ENCODE measurements at regions not wholly inside any gene's neighbourhood (a gene's known extent, or its start where the extent isn't known, plus 50 kb on each side); places are given as distances from the start of the nearest gene placed in this dataset.
A peak's percentile ranks its signal among the peaks of the same experiment; 100 is the strongest.
"Not testable (repeated sequence)": the region's sequence is repeated elsewhere in the genome, so short reads cannot be mapped to it uniquely, and the experiment has no call there.

DNA sequence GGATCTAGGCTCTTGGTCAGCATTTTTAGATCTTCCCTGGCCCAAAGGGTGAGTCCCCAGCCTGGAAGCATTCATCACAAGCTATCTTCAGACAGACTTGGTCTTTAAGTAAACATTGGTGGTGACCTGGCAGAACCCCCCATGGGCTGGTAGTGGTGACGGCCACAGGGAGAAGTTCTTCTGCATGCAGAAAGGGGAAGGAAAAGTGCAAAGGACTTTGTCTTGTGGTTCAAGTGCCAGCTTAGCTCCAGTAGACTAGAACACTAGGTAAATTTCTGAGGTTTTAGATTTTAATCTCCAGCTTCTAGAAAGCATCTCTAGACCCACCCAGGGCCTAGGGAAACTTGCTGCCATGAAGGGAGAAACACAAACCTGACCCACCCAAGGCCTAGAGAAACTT lies 584.0 kb downstream of the CHSY3 start:
- no peak for DNase-seq (ENCODE audit: low spot score)

- no peak for DNase-seq (ENCODE audit: low spot score)
These were observed 575.0 kb downstream of the CHSY3 start for GRCh38 chr5:130479045-130479804.

DNA sequence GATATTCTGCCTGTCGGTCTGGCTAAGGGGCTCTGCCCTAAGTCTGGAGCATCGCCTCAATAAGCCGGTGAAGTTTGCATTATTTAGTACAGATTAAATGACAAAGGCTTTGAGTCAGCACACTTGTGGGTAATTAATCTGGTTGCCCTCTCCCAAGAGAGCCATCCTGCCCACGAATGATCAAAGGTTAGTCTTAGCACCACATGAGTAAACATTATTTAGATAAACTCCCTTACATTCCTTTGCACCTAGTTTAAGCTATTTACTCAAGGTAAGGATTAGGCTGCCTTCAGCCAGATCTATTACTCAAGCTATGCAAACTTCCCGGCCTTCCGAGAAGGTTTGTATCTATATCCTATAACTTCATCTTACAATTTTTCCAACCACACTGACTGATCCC lies 572.1 kb downstream of the CHSY3 start:
- DNase-seq (ENCODE audit: low spot score) = no peak

DNA sequence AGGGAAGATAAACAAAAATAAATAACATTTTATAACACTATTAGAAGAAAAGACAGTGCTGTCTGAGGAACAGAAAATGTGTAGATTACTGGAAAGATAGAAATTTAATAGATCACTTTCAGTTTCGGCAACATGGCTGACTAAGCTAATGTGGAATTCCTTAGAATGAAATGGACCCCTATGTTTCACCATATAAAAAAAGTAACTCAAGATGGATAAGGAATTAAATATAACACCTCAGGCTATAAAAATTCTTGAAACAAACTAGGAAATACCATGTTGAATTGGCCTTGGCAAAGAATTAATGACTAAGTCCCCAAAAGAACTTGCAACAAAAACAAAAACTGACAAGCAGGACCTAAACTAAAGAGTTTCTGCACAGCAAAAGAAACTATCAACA lies 558.3 kb downstream of the CHSY3 start:
- DNase-seq (ENCODE audit: low spot score) = no peak

GRCh38 chr5:130455175-130455574 lies 550.9 kb downstream of the CHSY3 start:
- DNase-seq (ENCODE audit: low spot score) = no peak

DNA sequence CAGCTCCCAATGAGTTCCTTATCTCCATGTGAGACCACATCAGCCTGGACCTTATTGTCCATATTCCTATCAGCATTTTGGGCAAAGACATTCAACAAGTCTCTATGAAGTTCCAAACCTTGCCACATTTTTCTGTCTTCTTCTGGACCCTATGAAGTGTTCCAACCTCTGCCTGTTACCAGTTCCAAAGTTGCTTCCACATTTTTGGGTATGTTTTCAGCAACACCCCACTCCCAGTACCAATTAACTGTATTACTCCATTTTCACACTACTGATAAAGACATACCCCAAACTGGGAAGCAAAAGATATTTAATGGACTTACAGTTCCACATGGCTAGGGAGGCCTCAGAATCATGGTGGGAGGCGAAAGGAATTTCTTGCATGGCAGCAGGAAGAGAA lies 548.5 kb downstream of the CHSY3 start:
- DNase-seq (ENCODE audit: low spot score) = no peak

DNA sequence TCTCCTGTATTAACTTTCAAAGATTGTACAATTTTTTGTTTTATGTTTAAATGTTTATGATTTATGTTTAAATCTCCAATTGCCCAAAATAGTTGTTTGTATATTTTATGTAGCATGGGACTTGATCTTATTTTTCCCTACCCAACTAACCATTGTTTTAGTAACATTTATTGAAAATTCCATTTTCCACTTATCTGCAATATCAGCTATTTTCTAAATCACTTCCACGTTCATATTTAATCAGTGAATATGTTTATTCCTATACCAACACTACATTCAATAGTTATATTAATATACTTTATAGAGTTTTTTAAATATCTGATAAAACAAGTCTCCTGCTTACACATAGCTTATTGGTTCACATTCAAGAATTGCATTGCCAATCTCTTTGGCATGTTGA lies 532.2 kb downstream of the CHSY3 start:
- no peak for DNase-seq (ENCODE audit: low spot score)

- no peak for DNase-seq (ENCODE audit: low spot score)
These were observed 523.1 kb downstream of the CHSY3 start for GRCh38 chr5:130427222-130427955.

DNA sequence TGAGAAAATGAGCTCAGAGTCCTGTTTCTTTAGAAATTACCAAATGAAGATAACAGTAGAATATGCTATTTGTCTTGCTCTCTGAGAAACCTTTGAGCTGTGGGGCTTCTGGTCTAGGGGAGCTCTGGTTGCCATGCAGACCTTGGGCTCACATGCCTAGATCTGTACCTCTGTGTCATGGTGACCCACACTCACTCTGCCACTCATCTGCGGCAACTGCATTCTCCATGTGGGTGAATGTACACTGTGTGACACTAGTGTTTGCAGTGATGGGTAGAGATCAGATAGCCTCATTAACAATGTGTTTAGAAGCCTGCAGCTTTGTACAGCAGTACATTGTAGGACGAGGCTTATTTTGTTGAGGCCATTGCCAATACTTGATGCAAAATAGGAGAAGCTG lies 521.2 kb downstream of the CHSY3 start:
- no peak for DNase-seq (ENCODE audit: low spot score)

DNA sequence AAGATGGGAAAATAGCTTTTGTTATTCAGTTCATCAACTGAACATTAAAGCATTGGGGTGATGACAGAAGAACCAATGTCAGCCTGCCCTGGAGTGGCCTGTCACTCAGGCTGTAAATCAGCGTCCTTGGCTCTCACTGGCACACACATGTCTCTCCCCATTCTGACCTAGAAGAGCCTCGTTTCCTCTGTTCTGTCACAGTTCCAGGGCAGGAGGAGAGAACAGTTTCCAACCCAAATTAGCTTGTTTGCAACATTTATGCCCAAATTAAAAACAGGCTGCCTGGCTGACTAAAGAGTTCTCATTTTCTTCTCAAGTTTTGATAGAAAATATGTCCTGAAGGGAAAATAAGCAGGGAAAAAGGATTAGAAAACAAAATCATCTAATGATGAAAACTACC lies 520.1 kb downstream of the CHSY3 start:
- DNase-seq (ENCODE audit: low spot score) = no peak

DNA sequence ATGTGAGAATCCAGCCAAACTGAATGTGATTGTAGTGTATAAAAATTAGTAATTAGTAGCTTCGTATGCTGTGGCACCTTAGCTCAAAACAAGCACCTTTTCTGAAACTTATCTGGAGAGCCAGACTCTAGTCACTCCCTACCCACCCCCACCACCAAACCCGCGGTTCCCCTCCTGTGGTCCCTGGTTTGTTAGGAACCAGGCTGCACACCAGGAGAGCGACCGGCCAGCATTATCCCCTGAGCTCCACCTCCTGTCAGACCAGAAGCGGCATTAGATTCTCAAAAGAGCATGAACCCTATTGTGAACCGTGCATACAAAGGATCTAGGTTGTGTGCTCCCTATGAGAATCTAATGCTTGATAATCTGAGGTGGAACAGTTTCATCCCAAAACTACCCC lies 498.6 kb downstream of the CHSY3 start:
- DNase-seq (ENCODE audit: low spot score) = no peak

- no peak for DNase-seq (ENCODE audit: low spot score)
These were observed 495.8 kb downstream of the CHSY3 start for GRCh38 chr5:130400091-130400490.

- DNase-seq (ENCODE audit: low spot score) = no peak
These were observed 494.6 kb downstream of the CHSY3 start for GRCh38 chr5:130398825-130399224.

GRCh38 chr5:130397727-130398126 lies 493.5 kb downstream of the CHSY3 start:
- not testable (repeated sequence) for DNase-seq (ENCODE audit: low spot score)

DNA sequence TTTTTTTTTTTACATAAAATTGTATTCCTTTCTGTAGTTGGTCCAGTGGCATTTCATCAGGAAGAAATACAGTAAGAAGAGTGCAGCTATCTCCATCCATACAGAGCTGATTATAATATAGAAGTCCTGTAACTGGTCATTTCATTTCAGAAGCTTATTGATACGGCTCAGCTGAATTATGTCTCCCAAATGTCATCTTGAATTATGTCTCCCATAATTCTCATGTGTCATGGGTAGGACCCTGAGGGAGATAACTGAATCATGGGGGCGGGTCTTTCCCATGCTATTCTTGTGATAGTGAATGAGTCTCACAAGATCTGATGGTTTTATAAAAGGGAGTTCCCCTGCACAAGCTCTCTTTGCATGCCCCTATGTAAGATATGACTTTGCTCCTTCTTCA lies 492.9 kb downstream of the CHSY3 start:
- DNase-seq (ENCODE audit: low spot score) = no peak

- DNase-seq (ENCODE audit: low spot score) = not testable (repeated sequence)
These were observed 487.5 kb downstream of the CHSY3 start for GRCh38 chr5:130391727-130392264.

GRCh38 chr5:130386155-130386554 lies 481.9 kb downstream of the CHSY3 start:
- no peak for DNase-seq (ENCODE audit: low spot score)

GRCh38 chr5:130385656-130386055 lies 481.4 kb downstream of the CHSY3 start:
- no peak for DNase-seq (ENCODE audit: low spot score)

DNA sequence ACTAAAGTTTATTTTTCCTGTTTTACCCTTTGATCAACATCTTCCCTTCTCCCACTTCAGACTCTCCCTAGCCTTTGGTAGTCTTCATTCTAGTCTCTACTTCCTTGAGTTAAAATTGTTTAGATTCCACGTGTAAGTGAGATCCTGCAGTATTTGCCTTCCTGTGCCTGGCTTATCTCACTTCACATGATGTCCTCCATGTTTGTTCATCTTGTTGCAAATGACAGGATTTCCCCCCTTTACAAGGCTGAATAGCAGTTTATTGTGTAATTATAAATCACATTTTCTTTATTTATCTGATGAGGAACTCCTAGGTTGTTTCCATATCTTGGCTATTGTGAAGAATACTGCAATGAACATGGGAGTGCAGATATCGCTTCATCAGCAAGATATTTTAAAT lies 461.7 kb downstream of the CHSY3 start:
- DNase-seq (ENCODE audit: low spot score) = no peak

- DNase-seq (ENCODE audit: low spot score) = no peak
These were observed 445.9 kb downstream of the CHSY3 start for GRCh38 chr5:130350131-130350530.

- DNase-seq (ENCODE audit: low spot score) = peak; percentile 64
These were observed 433.1 kb downstream of the CHSY3 start for GRCh38 chr5:130337179-130337888.

DNA sequence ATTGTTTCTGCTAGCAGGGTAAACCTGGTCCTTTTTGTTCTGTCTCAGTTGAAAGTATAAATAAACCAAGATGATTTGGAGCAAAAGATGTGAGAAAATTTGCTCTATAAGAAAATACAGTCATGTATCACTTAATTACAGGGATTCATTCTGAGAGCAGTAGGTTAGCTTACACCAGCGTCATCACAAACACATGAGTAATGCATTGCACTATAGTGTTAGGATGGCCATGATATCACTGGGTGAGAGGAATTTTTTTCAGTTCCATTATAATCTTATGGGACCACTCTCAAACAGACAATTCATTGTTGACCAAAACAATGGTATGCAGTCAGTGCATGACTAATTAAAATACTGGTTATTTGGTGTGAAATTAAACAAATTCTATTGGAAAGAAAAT lies 430.9 kb downstream of the CHSY3 start:
- DNase-seq (ENCODE audit: low spot score) = peak; percentile 39

GRCh38 chr5:130333089-130333488 lies 428.8 kb downstream of the CHSY3 start:
- DNase-seq (ENCODE audit: low spot score) = peak; percentile 47

Data from H4 (cell line).